HG02840 (cell line): ENCODE measurements at regions not wholly inside any gene's neighbourhood (a gene's known extent, or its start where the extent isn't known, plus 50 kb on each side); places are given as distances from the start of the nearest gene placed in this dataset.

Source experiments
- ATAC-seq: cut with Tn5 transposase; IDR thresholded peaks from one replicate; pipeline ENCODE4 v1.9.1; 2021; ENCODE audit warnings: mild to moderate bottlenecking, moderate library complexity, moderate number of reproducible peaks; ENCODE audit not compliant: unreplicated experiment, low FRiP score

- ATAC-seq = no peak
Measured at GRCh38 chr2:136582628-136583205, 182.6 kb upstream of the THSD7B start.

- ATAC-seq = no peak
Measured at GRCh38 chr2:136572335-136572734, 193.0 kb upstream of the THSD7B start.

DNA sequence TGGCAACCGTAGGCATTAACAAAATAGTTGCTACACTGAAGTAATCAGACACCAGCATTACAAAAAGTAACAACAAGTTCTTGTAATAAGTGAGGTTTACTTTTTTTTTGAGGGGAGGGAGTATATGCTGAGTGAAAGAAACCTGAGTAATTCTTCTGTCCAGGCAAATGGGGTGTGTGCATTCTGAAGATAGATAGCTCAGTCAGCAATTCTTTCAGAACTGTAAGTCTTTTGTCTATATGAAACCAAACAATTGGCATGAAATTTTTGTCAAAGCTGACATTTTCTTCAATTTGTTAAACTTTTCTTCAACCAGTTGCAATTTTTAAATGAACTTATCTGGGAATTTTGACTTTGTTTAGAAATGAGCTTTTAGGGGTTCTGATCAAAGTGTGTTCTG, 208.1 kb upstream of the THSD7B start:
- no peak for ATAC-seq

DNA sequence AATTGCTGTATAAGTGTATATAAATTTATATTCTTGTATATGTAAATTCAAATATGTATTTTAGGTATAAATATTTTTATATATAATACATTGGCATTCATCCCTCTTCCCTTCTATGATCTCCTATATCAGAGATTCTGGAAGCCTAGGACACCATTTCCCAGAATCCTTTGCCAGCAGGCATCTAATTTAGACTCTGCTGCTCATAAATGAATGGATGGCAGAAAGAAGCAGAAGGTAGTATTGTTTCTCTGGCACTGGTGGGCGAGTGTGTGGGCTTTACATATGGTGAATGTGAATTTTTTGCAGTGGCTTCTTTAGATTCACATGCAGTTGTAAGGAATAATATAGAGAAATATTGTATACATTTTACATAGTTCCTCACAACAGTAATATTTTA, 215.2 kb upstream of the THSD7B start:
- ATAC-seq = no peak

DNA sequence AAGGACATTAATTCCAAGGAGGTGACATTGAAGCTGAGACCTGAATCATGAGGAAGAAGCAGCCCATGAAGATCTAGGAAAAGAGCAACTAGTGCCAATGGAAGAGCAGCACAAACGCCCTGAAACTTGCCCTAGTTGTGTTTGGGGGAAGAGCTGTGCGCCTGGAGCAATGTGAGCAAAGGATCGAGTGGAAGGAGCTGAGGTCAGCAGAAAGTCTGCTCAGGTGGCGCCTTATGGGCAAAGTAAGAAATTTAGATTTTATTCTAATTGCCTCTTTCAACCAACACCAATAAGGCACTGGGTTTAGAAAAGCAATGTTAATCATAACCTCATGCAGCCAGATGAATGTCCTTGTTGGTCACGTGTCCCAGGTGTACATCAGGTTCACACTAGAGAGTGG, 226.0 kb upstream of the THSD7B start:
- ATAC-seq = no peak

DNA sequence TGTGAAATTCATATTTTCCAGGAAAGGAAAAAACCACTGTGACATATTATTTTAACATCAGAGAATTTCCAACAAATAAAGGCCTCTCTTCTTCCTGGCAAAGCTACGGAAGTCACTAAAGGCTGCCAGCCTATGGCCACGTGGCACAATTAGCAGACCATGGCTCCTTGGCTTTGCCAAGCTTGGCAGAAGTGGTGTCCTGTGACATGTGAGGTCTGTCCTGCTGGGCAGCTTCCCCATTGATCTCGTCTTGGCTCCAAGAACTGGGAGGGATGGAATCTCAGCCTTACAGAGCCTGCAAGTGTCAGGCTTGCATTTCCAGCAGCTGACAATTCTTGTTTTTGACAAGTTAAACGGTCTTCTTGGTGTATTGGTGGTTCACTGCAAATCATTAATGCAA, 226.9 kb upstream of the THSD7B start:
- ATAC-seq = no peak

DNA sequence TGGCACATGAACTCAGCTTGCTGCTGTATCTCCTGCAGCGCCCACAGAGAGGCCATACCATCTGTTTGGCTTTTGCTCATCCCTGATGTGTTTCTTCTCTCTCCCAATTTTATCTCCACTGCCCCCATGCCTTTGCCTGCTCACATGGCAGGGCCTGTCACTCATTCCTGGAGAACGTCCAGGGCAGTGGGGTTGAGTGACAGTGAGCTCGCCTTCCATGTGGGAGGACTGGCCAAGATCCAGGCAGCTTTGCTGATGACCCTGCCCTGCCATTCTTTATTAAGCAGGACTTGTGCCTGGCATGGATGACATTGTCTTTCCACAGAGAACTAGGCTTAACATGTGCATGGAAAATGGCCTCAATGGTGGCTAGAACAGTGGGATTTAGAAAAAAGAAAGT, 230.5 kb upstream of the THSD7B start:
- no peak for ATAC-seq

DNA sequence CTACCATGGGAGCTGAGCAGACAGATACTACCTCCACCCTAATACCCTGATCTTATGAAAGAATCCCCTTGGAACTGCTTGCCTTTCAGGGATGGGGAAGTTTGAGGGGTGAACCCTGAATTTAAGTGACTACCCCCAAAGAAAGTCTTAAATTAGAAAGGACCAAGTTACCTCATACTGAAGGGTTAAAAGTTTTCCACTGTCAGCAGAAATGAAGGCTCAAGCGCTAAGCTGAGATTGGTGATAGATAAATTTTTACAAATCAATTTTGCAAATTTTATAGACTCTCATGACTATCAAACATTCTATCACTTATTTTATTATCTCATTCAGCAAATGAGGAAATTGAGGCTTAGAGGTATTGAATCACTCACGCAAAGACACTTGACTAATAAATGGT, 233.2 kb upstream of the THSD7B start:
- no peak for ATAC-seq

GRCh38 chr2:136531731-136532130, 233.6 kb upstream of the THSD7B start:
- no peak for ATAC-seq

DNA sequence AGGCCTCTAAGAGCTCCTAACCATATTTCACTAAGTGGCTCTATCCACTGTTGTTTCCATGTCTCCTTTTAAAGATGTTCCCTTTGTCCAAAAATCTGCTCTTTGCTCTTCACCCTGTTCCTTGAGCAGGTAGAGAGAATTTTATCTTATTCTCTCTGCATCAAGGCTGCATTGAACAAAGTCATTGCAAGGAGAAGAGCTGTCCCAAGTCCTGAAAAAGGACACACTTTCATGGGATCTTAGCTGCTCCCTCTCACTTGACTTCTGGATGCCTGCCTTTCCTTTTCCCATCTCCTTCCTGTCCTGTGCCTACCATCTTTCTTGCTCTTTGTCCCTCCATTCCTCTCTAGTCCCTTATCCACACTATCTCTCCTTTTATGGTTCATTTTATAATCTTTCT, 235.2 kb upstream of the THSD7B start:
- ATAC-seq = no peak

GRCh38 chr2:136527560-136527959, 237.8 kb upstream of the THSD7B start:
- no peak for ATAC-seq

- no peak for ATAC-seq
Measured at GRCh38 chr2:136522724-136523123, 242.6 kb upstream of the THSD7B start.

DNA sequence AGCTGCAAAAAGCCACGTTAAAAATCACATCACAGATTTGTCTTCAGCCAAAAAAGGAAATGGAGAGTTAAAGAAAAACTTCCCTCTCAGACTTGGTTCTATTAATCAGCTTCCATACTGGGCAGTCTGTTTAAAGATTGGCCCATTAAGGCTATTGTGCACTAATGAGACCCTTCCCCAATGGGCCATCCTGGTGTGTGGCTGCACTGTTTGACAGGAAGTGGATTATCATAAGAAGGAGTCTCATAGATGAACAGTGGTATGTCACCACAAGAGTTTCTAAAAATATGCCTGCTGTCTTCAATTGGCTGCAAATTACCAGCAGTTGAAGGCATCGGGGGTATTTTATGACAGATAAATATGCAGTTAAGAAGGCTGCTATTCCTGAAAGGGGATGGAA, 247.6 kb upstream of the THSD7B start:
- no peak for ATAC-seq

DNA sequence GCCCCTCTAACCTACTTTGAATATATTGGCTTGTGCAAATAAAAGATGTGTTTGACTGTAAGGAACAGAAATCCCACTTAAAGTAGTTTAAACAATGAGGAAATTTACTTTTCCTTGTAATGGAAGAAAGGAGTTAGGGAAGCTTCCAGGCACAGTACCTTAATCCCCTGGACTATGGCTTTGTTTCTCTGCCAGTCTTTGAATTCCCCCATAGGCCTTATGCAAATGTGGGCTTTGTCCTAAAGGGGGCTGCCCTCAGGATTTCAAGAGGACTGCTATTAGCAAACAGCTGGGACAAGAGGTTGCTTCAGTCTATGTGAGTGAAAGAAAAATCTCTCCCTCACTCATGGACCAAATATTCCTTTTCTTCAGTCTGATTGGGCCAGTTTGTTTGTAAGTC, 255.1 kb upstream of the THSD7B start:
- no peak for ATAC-seq

GRCh38 chr2:136505462-136505861, 259.9 kb upstream of the THSD7B start:
- no peak for ATAC-seq

- no peak for ATAC-seq
Measured at GRCh38 chr2:136502660-136503059, 262.7 kb upstream of the THSD7B start.

DNA sequence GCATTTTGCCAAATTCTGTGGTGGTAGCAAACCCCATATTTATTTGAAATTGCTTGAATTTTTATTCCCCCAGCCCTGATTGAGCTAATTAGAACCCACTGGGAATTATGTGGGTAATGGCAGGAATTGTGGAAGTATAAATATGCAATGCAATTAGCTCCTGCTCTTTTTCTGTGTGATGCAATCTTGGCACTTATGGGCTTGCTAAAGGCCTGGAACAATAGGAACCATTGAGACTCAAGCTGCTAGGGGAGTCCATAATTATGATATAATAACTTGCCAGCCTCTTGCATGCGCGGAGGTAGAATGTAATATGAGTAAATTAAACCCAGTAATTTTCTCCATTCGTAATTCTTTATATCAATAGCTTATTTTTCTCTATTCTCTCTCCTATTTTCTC, 267.6 kb upstream of the THSD7B start:
- no peak for ATAC-seq

GRCh38 chr2:136496966-136497365, 268.4 kb upstream of the THSD7B start:
- ATAC-seq = no peak

- no peak for ATAC-seq
Measured at GRCh38 chr2:136495636-136496035, 269.7 kb upstream of the THSD7B start.

- ATAC-seq = no peak
Measured at GRCh38 chr2:136492901-136493300, 272.4 kb upstream of the THSD7B start.

- ATAC-seq = no peak
Measured at GRCh38 chr2:136490100-136490499, 275.2 kb upstream of the THSD7B start.

DNA sequence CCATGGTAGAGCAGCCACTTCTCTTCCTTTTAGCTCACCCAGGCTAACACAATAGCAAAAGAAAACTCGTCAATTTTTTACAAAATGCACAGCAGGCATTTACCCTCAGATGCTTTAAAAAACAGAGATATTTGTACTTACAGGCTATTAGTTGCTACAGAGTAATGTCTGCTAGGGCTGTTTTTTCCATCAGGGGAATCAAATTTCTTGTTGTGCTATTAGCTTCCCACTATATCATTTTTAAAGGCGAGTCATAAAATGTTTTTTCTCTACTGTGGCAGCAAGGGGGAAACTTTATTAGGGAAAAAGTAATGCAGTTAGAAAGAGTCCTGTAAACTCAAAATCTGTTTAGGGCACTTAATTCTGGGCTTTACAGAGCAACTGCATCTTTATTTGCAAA, 277.9 kb upstream of the THSD7B start:
- ATAC-seq = no peak

DNA sequence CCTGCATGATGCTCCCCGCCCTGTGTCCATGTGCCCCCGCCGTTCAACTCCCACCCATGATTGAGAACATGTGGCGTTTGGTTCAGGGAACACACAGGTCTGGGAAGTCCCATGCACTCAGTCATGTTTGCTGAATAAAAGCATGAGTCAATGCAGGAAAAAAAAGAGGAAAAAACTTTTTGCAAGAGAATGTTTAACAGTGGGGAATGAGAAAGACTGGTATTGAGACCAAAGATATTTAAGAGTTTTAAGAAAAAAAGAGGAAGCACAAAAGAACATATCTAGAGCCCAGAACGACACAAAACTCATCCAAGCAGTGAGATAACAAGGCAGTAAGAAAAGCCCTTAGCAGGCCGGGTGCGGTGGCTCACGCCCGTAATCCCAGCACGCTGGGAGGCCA, 279.2 kb upstream of the THSD7B start:
- ATAC-seq = peak; percentile 66
